Ectodermal cell (in vitro differentiated cells): ENCODE measurements at regions not wholly inside any gene's neighbourhood (a gene's known extent, or its start where the extent isn't known, plus 50 kb on each side); places are given as distances from the start of the nearest gene placed in this dataset.

ENCODE experiments used
- H3K27ac ChIP-seq: 2 replicates; pipeline ENCODE4 v1.7.0; 2013; ENCODE audit warnings: mild to moderate bottlenecking, low read depth, low read length; ENCODE audit not compliant: insufficient read depth, poor library complexity, severe bottlenecking
- H3K27me3 ChIP-seq: 2 replicates; pipeline ENCODE4 v1.7.0; 2013; ENCODE audit warnings: mild to moderate bottlenecking, low read length; ENCODE audit not compliant: insufficient read depth, control insufficient read depth, poor library complexity, severe bottlenecking
- H3K36me3 ChIP-seq: one replicate; pipeline ENCODE4 v1.7.0; 2013; ENCODE audit warnings: low read length; ENCODE audit not compliant: control insufficient read depth, insufficient read depth
- H3K4me1 ChIP-seq: one replicate; pipeline ENCODE4 v1.7.0; 2013; ENCODE audit warnings: low read length; ENCODE audit not compliant: control insufficient read depth, insufficient read depth
- H3K4me3 ChIP-seq: 2 replicates; pipeline ENCODE4 v1.7.0; 2013; ENCODE audit warnings: low read depth, low read length, control low read depth; ENCODE audit not compliant: insufficient read depth
- H3K9me3 ChIP-seq: 2 replicates; pipeline ENCODE4 v1.7.0; 2013; ENCODE audit warnings: mild to moderate bottlenecking, low read length, moderate library complexity; ENCODE audit not compliant: control insufficient read depth
- WGBS, 2 experiments: methylation state at CpG; one replicate each; pipeline ENCODE4 v1.1.7; 2013; ENCODE audit warnings: missing lambda C conversion rate in 2 of 2; 5-methylcytosine and 5-hydroxymethylcytosine counted together

GRCh38 chr10:10844251-10844650 is 173.4 kb upstream of the CELF2 start:
- H3K36me3 ChIP-seq: no peaks in the 10 kb centered on the region
- H3K9me3 ChIP-seq: no peaks in the 10 kb centered on the region
- H3K4me1 ChIP-seq: no peaks in the 10 kb centered on the region
- H3K27me3 ChIP-seq: no peaks in the 10 kb centered on the region
- H3K4me3 ChIP-seq: no peak overlapping the region
- H3K27ac ChIP-seq: no peak overlapping the region
- WGBS, 2 experiments: 45 to 47% methylated on average over 1 of the region's 1 CpG

GRCh38 chr10:10845185-10845584 is 172.5 kb upstream of the CELF2 start:
- Histone ChIP-seq H3K9me3 (no peaks in the 10 kb centered on the region), H3K27me3 (no peaks in the 10 kb centered on the region), H3K27ac (no peak overlapping the region), H3K4me1 (no peaks in the 10 kb centered on the region), H3K4me3 (no peak overlapping the region), H3K36me3 (no peaks in the 10 kb centered on the region)
- WGBS, 2 experiments: 78 to 100% methylated on average over 1 to 2 of the region's 2 CpGs

- Histone ChIP-seq H3K27ac (no peak overlapping the region), H3K4me3 (no peak overlapping the region), H3K9me3 (no peaks in the 10 kb centered on the region), H3K27me3 (no peaks in the 10 kb centered on the region), H3K4me1 (no peaks in the 10 kb centered on the region), H3K36me3 (no peaks in the 10 kb centered on the region)
- WGBS, 2 experiments: 92 to 94% methylated on average over 8 to 10 of the region's 11 CpGs
These were observed 171.7 kb upstream of the CELF2 start for GRCh38 chr10:10845826-10846503.

GRCh38 chr10:10846504-10846900 is 171.2 kb upstream of the CELF2 start:
- Histone ChIP-seq H3K4me3 (no peak overlapping the region), H3K9me3 (no peaks in the 10 kb centered on the region), H3K27me3 (no peaks in the 10 kb centered on the region), H3K4me1 (no peaks in the 10 kb centered on the region), H3K36me3 (no peaks in the 10 kb centered on the region), H3K27ac (no peak overlapping the region)
- WGBS, 2 experiments: 92 to 93% methylated on average over 3 of the region's 3 CpGs

- no peaks in the 10 kb centered on the region for H3K36me3 ChIP-seq
- no peak overlapping the region for H3K27ac ChIP-seq
- H3K4me1 ChIP-seq: no peaks in the 10 kb centered on the region
- no peak overlapping the region for H3K4me3 ChIP-seq
- 87 to 95% methylated on average over 5 of the region's 5 CpGs for WGBS, 2 experiments
- no peaks in the 10 kb centered on the region for H3K27me3 ChIP-seq
- no peaks in the 10 kb centered on the region for H3K9me3 ChIP-seq
These were observed 170.3 kb upstream of the CELF2 start for GRCh38 chr10:10847387-10847786.

- H3K4me1 ChIP-seq: no peaks in the 10 kb centered on the region
- WGBS, 2 experiments: 93 to 94% methylated on average over 13 of the region's 13 CpGs
These were observed 169.1 kb upstream of the CELF2 start for GRCh38 chr10:10848488-10849111.

GRCh38 chr10:10849306-10849705 is 168.4 kb upstream of the CELF2 start:
- Histone ChIP-seq H3K4me3 (no peak overlapping the region), H3K9me3 (no peaks in the 10 kb centered on the region), H3K4me1 (no peaks in the 10 kb centered on the region), H3K27ac (no peak overlapping the region), H3K27me3 (no peaks in the 10 kb centered on the region), H3K36me3 (no peaks in the 10 kb centered on the region)
- 82 to 95% methylated on average over 3 of the region's 4 CpGs for WGBS, 2 experiments

More at GRCh38 chr10:10848488-10849111, 169.1 kb upstream of the CELF2 start:
- no peaks in the 10 kb centered on the region for H3K36me3 ChIP-seq
- no peak overlapping the region for H3K27ac ChIP-seq
- H3K27me3 ChIP-seq: no peaks in the 10 kb centered on the region
- no peaks in the 10 kb centered on the region for H3K9me3 ChIP-seq
- H3K4me3 ChIP-seq: no peak overlapping the region

GRCh38 chr10:10850214-10850613 is 167.5 kb upstream of the CELF2 start:
- Histone ChIP-seq H3K36me3 (no peaks in the 10 kb centered on the region), H3K9me3 (no peaks in the 10 kb centered on the region)
- WGBS, 2 experiments: 88 to 98% methylated on average over 3 of the region's 3 CpGs

GRCh38 chr10:10852464-10852863 is 165.2 kb upstream of the CELF2 start:
- Histone ChIP-seq H3K27ac (no peak overlapping the region), H3K4me3 (no peak overlapping the region), H3K36me3 (no peaks in the 10 kb centered on the region), H3K27me3 (no peaks in the 10 kb centered on the region), H3K4me1 (no peaks in the 10 kb centered on the region), H3K9me3 (no peaks in the 10 kb centered on the region)
- 90 to 100% methylated on average over 4 of the region's 4 CpGs for WGBS, 2 experiments

More at GRCh38 chr10:10850214-10850613, 167.5 kb upstream of the CELF2 start:
- H3K4me1 ChIP-seq: no peaks in the 10 kb centered on the region
- no peaks in the 10 kb centered on the region for H3K27me3 ChIP-seq
- H3K27ac ChIP-seq: no peak overlapping the region
- no peak overlapping the region for H3K4me3 ChIP-seq

- Histone ChIP-seq H3K27me3 (no peaks in the 10 kb centered on the region), H3K4me1 (no peaks in the 10 kb centered on the region), H3K9me3 (no peaks in the 10 kb centered on the region), H3K36me3 (no peaks in the 10 kb centered on the region), H3K4me3 (no peak overlapping the region), H3K27ac (no peak overlapping the region)
- 95 to 99% methylated on average over 3 of the region's 3 CpGs for WGBS, 2 experiments
These were observed 163.7 kb upstream of the CELF2 start for GRCh38 chr10:10853954-10854353.
